VCaP (cell line): ENCODE measurements at regions not wholly inside any gene's neighbourhood (a gene's known extent, or its start where the extent isn't known, plus 50 kb on each side); places are given as distances from the start of the nearest gene placed in this dataset.

Experiments used
- H3K27ac ChIP-seq: fragments of 450-650 bp; 2 replicates; pipeline ENCODE4 v1.5.1; 2017
- CTCF ChIP-seq: fragments of 450-650 bp; conservative IDR thresholded peaks from 2 replicates; pipeline ENCODE4 v1.5.1; 2017; ENCODE audit warnings: mild to moderate bottlenecking, moderate library complexity

- TF ChIP-seq CTCF, result no peak
- no peak overlapping the region for H3K27ac ChIP-seq
These were observed 86.8 kb downstream of the SEMA4F start for GRCh38 chr2:74740741-74741431.

GRCh38 chr2:74741629-74742028 lies 87.6 kb downstream of the SEMA4F start:
- no peak for TF ChIP-seq CTCF
- H3K27ac ChIP-seq, result no peak overlapping the region

GRCh38 chr2:74742471-74742870 lies 88.4 kb downstream of the SEMA4F start:
- no peak for TF ChIP-seq CTCF
- no peak overlapping the region for H3K27ac ChIP-seq

GRCh38 chr2:74743039-74743438 lies 89.0 kb downstream of the SEMA4F start:
- no peak overlapping the region for H3K27ac ChIP-seq
- TF ChIP-seq CTCF, result no peak

- H3K27ac ChIP-seq, result no peak overlapping the region
- no peak for TF ChIP-seq CTCF
These were observed 89.7 kb downstream of the SEMA4F start for GRCh38 chr2:74743778-74744177.

GRCh38 chr2:74744731-74745515 lies 89.0 kb upstream of the HK2 start:
- H3K27ac ChIP-seq, result no peak overlapping the region
- no peak for TF ChIP-seq CTCF

- H3K27ac ChIP-seq, result no peak overlapping the region
- TF ChIP-seq CTCF, result no peak
These were observed 88.2 kb upstream of the HK2 start for GRCh38 chr2:74745766-74746165.
